ENCODE measurements at regions not wholly inside any gene's neighbourhood (a gene's known extent, or its start where the extent isn't known, plus 50 kb on each side); places are given as distances from the start of the nearest gene placed in this dataset.

DNA sequence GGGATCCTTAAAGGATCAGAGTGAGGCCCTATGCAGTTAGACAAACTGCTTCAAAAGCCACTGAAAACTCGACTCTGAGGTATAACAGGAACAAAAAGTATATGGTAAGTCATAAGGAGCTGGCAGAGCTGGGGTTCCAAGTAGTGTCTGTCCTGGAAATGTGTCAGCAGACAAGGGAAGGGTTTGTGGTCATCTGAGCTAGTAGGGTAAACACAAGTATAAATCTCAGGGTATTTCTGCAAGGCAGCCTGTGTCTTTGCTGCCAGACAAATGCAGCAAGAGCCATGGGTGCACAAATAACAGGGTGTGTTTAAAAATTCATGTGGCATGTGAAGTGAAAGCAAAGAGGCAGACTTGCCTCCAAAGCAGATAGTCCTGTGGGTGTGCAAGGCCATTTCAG is 759.0 kb upstream of the ADAMTS5 start:
- TF ChIP-seq CTCF (IDR thresholded peaks at IDR 0.05; ENCODE audit: low read depth, low read length, missing control alignments), result no peak

DNA sequence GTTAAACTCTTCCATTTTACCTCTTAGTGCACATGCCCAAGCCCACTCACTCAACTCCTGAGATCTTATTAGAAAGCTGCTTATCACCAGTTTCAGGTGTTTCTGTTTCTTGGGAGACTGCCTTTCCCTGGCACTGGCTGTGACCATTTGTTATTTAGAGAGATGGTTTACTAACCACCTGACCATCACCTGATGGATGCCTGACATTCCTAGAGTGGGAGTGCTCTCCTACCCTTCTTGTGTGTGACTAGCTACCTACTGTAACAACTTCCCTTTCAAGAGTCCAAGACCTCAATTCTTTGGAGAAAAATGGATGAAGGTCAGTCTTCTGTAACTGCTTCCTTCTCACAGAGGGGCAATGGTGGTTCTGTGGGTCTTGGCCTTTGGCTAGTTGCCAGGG is 755.2 kb upstream of the ADAMTS5 start:
- no peak for TF ChIP-seq CTCF (IDR thresholded peaks at IDR 0.05; ENCODE audit: low read depth, low read length, missing control alignments)
- DNase-seq (ENCODE audit: extremely low read depth, low read depth), result no peak
- H3K4me3 ChIP-seq (replicated peaks; ENCODE audit: low read depth, low read length), result no peak overlapping the region

More for the DNA sequence above, 759.0 kb upstream of the ADAMTS5 start:
- DNase-seq (ENCODE audit: extremely low read depth, low read depth), result no peak
- no peak overlapping the region for H3K4me3 ChIP-seq (replicated peaks; ENCODE audit: low read depth, low read length)

GRCh38 chr21:27721675-27722074 is 754.8 kb upstream of the ADAMTS5 start:
- no peak for TF ChIP-seq CTCF (IDR thresholded peaks at IDR 0.05; ENCODE audit: low read depth, low read length, missing control alignments)
- no peak overlapping the region for H3K4me3 ChIP-seq (replicated peaks; ENCODE audit: low read depth, low read length)
- no peak for DNase-seq (ENCODE audit: extremely low read depth, low read depth)

GRCh38 chr21:27719226-27719625 is 752.3 kb upstream of the ADAMTS5 start:
- DNase-seq (ENCODE audit: extremely low read depth, low read depth), result no peak
- no peak for TF ChIP-seq CTCF (IDR thresholded peaks at IDR 0.05; ENCODE audit: low read depth, low read length, missing control alignments)
- no peak overlapping the region for H3K4me3 ChIP-seq (replicated peaks; ENCODE audit: low read depth, low read length)

DNA sequence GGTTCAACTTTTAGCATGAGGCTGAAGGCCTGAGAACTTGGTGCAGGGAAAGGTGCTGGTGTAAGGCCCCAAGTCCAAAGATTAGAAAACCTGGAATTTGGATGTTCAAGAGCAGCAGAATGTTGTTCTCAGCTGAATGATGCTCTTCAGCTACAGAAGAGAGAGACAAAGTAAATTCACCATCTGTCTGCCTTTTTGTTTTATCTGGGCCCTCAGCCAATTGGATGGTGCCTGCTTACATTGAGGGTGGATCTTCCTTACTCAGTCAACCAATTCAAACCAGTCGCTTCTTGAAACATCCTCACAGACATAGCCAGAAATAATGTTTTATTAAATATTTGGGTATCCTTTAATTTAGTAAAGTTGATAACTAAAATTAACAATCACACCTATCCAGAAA is 748.2 kb upstream of the ADAMTS5 start:
- no peak for TF ChIP-seq CTCF (IDR thresholded peaks at IDR 0.05; ENCODE audit: low read depth, low read length, missing control alignments)
- H3K4me3 ChIP-seq (replicated peaks; ENCODE audit: low read depth, low read length), result no peak overlapping the region
- DNase-seq (ENCODE audit: extremely low read depth, low read depth), result no peak

GRCh38 chr21:27713154-27714109 is 746.5 kb upstream of the ADAMTS5 start:
- DNase-seq (ENCODE audit: extremely low read depth, low read depth), result no peak
- no peak for TF ChIP-seq CTCF (IDR thresholded peaks at IDR 0.05; ENCODE audit: low read depth, low read length, missing control alignments)
- no peak overlapping the region for H3K4me3 ChIP-seq (replicated peaks; ENCODE audit: low read depth, low read length)

Measured in HFF-Myc (cell line).